Esophagus squamous epithelium (tissue), 4 donors: ENCODE measurements at regions not wholly inside any gene's neighbourhood (a gene's known extent, or its start where the extent isn't known, plus 50 kb on each side); places are given as distances from the start of the nearest gene placed in this dataset.

Source experiments
- CTCF ChIP-seq, 6 experiments: fragments of 450-650 bp in 4 of 6; fragments of 200-600 bp in 2 of 6; sonication (generic) in 2 of 6; IDR thresholded peaks; one replicate each; pipeline ENCODE4 v1.5.1; 2016 to 2019; ENCODE audit warnings: antibody characterized with exemption in 6 of 6, mild to moderate bottlenecking in 4 of 6, moderate library complexity in 4 of 6
- POLR2A ChIP-seq, 4 donors: fragments of 450-650 bp; IDR thresholded peaks; one replicate each; pipeline ENCODE4 v1.6.1; 2017; ENCODE audit warnings: antibody characterized with exemption in 4 of 4, mild to moderate bottlenecking in 4 of 4, moderate library complexity in 3 of 4

GRCh38 chr6:105600336-105601260, 197.7 kb upstream of the PREP start:
- TF ChIP-seq CTCF (IDR thresholded peaks at IDR 0.05) (no peak), POLR2A (IDR thresholded peaks at IDR 0.05) (no peak)
